ENCODE measurements at regions not wholly inside any gene's neighbourhood (a gene's known extent, or its start where the extent isn't known, plus 50 kb on each side); places are given as distances from the start of the nearest gene placed in this dataset.
"Not testable (repeated sequence)": the region's sequence is repeated elsewhere in the genome, so short reads cannot be mapped to it uniquely, and the experiment has no call there.

- not testable (repeated sequence) for DNase-seq
Observed at GRCh38 chr7:153974603-153975002, 77.6 kb upstream of the DPP6 start.

- not testable (repeated sequence) for DNase-seq
Observed at GRCh38 chr7:153976745-153977144, 75.5 kb upstream of the DPP6 start.

GRCh38 chr7:153983186-153983585, 69.0 kb upstream of the DPP6 start:
- DNase-seq = not testable (repeated sequence)

- not testable (repeated sequence) for DNase-seq
Observed at GRCh38 chr7:153989066-153989627, 63.1 kb upstream of the DPP6 start.

GRCh38 chr7:153989742-153990425, 62.3 kb upstream of the DPP6 start:
- DNase-seq = not testable (repeated sequence)

GRCh38 chr7:153991471-153991870, 60.7 kb upstream of the DPP6 start:
- not testable (repeated sequence) for DNase-seq

GRCh38 chr7:153993402-153993801, 58.8 kb upstream of the DPP6 start:
- DNase-seq = not testable (repeated sequence)

- DNase-seq = peak; percentile 6 to 34
Observed at GRCh38 chr7:153998896-153999295, 53.3 kb upstream of the DPP6 start.

Data from NCI-H524 (cell line).